SW480 (cell line): ENCODE measurements at regions not wholly inside any gene's neighbourhood (a gene's known extent, or its start where the extent isn't known, plus 50 kb on each side); places are given as distances from the start of the nearest gene placed in this dataset.
"Not testable (repeated sequence)": the region's sequence is repeated elsewhere in the genome, so short reads cannot be mapped to it uniquely, and the experiment has no call there.

ENCODE experiments used
- DNase-seq: peaks from one replicate; pipeline ENCODE4 v3.0.0-alpha.2; 2016; ENCODE audit warnings: low spot score

DNA sequence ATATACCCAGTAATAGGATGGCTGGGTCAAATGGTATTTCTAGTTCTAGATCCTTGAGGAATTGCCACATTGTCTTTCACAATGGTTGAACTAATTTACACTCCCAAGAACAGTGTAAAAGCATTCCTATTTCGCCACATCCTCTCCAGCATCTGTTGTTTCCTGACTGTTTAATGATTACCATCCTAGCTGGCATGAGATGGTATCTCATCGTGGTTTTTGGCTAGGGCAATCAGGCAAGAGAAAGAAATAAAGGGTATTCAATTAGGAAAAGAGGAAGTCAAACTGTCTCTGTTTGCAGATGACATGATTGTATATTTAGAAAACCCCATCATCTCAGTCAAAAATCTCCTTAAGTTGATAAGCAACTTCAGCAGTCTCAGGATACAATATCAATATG is 364.5 kb upstream of the DPYD start:
- not testable (repeated sequence) for DNase-seq

DNA sequence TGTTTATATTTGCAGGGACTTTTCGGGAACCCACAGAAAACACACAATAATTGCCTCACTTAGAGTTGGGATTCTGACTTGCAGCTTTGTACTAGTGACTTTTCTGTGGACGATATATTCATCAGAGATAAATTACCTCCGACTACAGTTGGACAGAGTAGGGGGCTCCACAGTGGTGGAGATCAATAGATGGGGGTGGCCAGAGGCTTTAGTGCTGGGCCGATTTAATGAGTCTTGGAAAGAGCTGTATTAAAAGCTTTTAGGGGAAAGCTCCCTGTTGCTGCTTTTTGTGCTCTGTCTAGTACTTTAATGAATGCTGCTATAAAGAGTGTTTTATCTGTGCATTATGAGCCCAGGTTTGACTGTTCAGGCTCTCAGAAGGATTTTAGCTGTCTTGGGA is 359.2 kb upstream of the DPYD start:
- DNase-seq, result no peak

DNA sequence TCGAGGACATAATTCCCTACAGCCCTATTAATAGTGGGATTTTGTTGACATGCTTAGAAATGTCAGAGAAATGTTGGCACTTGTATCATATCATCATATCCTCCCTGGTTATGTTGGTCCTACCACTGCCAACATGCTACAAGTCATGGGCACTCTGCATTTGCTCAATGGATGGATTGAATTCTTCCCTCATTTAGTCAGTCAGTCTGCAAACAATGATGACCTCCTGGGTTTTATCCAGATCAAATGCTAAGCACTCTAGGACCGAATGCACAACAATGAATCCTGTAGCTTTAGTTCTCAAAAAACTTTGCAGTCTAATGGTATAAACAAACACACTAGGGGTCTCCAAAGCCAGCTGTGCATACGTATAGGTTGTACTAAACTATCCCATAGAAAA is 357.2 kb upstream of the DPYD start:
- no peak for DNase-seq

DNA sequence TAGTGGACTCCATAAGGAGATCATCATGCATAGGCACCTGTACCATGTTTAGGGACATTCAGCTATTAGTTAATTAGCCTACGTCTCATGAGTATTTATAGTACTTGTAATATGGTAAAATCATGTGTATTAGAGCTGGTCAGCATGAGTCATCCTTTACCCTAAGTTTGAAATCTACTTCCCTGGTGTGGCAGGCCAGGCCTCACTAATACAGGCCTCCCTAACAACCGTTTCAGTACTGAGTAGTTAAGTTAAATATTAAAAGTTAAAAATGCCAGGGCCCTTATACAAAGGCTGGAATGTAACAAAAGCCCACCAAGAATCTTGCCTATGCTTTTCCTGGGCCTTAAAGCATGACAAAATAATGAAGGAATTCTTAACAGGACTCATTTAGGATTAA is 356.3 kb upstream of the DPYD start:
- peak; percentile 1 for DNase-seq

DNA sequence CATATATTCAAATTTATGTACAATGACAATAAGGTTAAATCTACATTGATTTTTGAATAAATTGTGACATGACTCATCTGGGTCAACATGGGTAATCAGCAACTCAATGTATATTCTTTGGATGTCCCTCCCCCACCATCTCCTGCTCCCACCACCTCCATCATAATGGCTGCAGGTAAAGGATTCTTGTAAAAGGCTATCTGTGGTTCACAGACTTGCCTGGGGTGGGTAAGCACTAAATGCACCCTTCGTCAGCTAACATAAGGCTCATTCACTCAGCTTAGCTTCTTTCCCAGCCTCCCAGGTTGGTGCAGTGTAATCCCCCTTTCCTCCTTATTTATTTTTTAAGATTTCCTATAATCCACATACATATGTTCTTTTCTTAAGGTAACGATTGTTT is 355.7 kb upstream of the DPYD start:
- no peak for DNase-seq

DNA sequence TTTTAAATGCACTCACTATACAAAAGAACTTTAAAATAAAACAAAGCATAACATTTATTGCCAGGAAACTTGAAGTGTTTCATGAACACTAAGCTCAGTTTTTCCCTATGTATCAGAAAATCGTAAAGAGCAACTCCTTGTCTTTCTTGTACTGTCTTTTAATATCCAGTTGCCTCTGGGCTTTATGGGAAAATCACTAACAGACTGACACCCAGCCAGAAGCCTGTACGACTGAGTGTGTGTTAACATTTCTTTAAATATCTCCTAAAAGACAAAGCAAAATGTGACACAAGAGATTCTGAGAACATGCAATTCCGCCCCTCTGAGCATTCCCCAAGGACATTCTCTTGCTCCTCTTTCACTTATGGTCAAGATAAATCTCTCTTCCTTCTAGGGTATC is 347.5 kb upstream of the DPYD start:
- DNase-seq, result no peak

DNA sequence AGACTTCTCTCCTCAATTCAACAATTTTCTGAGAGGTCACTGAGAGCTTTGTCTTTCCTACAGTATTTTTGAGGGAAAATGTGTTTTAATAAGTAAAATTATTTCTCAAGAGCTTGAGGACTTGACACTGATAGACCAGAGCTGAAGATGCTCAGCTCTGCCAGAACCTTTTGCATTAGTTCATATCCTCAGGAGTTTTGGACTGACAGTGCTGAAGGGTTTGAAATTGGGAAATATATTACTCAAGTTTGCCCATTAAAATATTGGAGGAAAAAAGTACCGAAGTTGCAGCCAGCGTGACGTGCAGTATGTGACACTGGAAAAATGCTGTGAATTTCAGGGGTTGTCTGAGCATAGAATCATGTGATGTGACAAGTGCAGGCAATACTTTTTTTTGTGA is 346.6 kb upstream of the DPYD start:
- DNase-seq, result no peak

DNA sequence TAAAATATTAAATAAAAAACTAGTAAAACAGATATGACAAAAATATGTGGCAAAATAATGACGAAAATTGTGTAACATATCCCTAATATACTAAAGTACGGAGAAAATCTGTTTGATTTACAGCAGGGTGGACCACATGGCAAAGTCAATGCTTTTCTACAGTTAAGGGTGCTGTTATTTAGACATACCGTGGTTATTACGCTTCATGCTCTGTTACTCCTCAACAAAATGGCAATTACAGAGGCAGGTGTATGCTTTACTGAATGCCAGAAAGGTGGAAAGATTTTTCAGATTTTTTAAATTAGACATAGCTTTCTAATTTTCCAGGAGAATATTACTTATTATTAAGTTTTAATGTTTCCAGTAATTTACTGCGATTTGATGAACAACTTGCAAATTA is 343.9 kb upstream of the DPYD start:
- DNase-seq, result no peak

DNA sequence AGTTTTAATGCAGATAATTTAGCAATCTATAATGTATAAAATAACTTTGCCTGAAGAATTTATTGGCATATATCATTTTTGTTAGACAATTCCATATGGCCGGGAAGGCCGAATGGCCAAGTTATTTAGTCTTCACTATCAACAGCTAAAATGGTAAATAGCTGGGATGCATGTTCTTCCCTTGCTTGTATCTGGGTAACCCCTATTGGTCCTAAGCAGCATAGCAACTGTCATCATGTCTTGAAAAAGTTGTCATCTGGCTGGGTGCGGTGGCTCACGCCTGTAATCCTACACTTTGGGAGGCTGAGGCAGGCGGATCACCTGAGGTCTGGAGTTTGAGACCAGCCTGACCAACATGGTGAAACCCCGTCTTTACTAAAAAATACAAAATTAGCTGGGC is 340.0 kb upstream of the DPYD start:
- no peak for DNase-seq

DNA sequence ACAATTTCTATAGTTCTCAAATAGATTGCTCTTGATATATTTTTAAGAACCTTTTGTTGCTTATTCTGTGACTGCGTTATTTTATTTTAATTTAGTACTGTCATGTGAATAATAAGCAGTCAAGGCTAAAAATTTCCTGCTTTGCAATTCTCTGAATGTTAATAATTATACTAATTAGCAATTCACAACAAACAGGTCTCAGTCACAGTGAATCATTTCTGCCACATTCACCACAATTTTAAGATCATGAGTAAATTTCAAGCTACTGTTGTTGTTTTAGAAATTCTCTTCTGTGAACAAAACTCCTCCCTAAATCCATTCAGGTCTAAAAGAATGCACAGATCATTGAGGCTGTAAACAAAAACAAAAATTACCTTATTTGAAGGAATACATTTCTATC is 339.6 kb upstream of the DPYD start:
- no peak for DNase-seq

DNA sequence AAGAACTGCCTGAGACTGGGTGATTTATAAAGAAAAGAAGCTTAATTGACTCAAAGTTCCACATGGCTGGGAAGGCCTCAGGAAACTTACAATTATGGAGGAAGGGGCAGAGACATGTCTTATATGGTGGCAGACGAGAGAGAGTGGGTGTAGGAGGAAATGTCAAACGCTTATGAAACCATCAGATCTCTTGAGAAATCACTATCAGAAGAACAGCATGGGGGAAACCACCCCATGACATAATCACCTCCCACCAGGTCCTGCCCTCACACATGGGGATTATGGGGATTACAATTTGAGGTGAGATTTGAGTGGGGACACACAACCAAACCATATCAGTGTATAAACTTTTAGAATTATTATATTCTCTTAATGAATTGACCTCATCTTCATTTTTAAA is 335.9 kb upstream of the DPYD start:
- no peak for DNase-seq

DNA sequence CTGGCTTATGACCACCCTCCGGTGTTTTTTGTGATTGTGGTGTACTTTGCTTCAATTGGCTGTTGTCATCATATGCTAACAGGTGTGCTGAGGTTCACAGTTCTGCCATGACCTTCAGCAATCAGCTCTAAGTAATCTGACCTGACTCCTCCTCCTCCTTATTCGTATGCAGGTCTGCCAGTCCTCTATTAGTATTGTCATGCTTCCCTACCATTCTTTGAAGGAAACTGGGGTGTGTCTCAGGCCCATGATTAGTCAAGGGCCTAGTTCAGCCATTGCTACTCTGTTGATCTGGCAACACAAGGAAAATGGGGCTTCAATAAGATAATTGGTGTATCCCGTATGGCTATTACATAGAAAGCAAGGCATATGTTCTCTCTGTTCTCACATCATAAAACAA is 332.3 kb upstream of the DPYD start:
- DNase-seq, result no peak

DNA sequence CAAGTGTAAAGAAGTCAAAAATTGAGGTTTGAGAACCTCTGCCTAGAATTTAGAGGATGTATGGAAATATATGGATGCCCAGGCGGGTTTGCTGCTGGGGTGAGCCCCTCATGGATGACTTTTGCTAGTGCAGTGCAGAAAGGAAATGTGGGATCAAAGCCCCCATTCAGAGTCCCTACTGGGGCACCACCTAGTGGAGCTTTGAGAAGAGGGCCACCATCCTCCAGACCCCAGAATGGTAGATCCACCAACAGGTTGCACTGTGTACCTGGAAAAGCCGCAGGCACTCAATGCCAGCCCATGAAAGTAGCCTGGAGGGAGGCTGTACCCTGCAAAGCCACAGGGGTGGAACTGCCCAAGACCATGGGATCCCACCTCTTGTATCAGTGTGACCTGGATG is 330.7 kb upstream of the DPYD start:
- DNase-seq, result no peak

DNA sequence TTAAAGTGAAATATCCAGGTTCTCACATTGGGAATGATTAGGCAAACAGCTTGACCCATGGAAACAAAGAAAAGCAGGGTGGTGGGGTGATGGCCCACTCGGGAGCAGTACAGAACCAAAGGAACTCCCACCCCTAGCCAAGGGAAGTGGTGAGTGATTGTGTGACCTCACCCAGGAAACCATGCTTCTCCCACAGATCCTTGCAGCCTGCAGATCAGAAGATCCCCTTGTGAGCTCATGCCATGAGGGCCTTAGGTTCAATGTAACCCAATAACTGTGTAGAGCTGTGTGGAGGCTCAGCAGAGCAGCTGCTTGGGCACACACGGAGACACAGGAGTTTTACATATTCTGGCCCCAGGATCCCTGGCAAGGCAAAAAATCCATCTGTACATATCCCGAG is 311.8 kb upstream of the DPYD start:
- DNase-seq, result no peak

DNA sequence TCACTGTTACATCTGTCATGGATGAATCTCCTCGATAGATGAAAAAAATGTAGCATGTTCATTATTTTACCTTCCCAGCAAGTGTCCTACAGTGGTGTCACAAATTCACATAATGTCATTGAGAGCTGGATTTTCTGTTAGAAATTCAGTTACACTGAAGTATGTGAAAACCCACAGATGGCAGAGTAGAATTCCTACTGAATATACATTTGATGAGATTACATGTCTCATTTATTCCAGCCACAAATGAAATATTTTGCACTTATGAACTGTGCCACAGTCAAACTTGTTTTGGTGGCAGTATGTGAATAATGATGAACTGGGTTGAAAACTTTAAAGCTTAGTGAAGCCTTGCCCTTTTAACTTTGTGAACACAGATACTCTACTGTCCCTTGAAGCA is 301.9 kb upstream of the DPYD start:
- DNase-seq, result no peak

DNA sequence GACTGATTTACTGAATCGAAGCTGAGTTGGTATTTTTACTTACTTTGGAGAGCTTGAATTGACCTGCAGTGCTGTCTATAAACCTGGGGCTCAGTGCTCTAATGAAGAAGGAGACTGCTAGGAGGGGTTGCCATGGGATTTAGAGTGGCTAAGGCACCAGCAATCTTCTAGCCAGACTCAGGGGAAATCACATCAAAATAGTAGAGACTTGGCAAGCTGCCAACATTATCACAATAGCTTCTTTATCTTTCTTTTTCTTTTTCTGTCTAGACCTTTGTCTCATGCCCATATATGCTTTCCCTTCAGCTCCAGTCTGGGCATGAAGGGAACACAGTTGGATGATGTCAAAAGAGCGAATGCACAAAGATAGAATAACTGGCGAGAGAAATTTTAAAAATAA is 301.1 kb upstream of the DPYD start:
- DNase-seq, result no peak

DNA sequence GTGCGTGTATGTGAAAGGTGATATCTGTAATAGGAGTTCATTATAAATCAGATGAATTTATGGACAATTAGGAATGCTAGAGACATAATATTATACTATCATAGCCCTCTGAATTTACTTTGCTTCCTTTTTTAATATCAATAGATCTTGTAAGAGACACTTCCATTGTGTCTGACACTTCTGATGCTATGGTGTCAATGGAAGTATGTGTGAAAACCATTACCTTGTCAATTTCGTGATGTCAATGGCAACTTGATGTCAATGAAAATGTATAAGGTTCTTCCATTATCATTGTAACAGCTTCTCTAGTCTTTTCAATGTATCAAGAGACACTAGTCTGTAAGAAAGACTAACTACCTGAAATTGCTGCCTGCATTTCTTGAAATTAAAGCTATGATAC is 296.8 kb upstream of the DPYD start:
- DNase-seq, result no peak

DNA sequence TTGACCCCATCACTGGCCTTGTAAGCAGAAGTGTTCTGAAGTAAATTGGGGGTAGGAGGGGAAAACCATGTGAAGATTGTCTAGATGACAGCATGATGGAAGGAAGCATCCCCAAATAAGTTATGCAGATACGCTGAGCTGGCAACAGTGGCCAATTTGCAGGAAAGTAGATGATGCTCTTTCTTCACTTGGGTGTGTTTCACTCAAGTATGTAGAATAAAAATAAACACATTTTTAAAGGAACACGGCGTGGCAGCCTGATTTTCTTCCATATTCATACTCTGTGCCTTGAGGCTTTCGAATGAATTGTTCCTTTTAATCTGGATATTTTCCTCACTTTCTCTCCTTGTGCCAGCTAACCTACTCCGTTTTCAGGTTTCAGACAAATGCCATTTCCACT is 295.5 kb upstream of the DPYD start:
- no peak for DNase-seq

DNA sequence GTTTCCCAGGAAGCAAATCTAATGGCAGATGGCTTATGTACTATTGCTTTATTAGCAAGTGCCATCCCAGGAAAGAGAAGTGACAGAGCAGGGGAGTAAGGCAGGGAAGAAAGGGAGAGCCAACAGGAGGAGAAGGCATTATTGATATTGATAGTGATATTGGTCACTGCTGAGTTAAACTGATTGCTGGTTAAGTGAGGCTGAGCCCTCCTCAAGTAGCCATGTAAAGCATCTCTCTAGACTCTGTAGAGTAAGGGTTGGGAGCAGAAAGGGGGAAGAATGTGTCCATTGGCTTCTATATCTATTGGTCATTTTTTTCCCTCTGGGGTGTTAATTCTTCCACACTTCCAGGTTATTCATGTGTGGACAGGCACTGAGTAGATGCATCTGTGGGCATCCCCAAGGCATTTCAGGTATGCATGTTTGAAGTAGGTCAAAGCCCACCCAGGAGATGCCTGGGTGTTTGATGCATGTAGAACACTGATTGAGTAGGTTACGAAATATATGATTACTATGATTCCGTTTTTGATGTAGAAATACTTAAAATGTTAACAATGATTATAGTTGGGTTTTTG is 290.5 kb upstream of the DPYD start:
- no peak for DNase-seq

DNA sequence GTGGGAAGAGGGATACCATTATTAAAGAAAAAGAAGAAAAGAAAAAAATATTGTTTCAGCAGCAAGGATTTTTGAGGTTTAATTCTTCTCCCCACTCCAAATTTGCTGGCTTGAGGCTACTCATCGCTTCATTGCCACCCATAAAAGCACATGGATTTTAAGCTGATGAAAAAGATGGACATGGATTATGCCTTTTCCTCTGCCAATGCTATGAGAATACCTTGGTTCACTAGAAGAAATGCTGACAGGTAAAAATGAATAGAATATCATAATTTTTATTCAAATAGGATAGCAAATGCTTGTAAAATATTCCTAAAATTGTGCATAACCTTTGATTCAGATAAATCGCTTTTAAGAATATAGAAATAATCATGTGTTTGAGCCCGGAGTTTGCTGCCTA is 289.7 kb upstream of the DPYD start:
- no peak for DNase-seq

DNA sequence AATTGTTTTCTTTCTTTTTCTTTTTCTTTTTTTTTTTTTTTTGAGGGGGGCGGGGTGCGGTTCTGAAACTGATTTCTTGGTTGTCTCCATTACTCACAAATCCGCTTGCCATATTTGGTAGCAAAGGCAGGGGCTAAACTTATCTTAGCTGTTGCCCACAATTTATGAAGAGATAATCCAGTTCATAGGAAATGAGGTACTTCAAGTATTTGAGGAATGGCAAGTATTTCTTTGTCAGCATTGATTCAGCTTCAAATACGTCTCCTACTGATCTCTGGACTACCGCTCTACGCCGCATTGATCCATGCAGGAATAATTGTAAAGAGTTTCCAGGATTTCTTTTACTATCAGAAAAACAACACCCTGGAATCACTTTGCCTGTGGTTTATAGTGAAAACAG is 289.2 kb upstream of the DPYD start:
- peak; percentile 3 for DNase-seq

DNA sequence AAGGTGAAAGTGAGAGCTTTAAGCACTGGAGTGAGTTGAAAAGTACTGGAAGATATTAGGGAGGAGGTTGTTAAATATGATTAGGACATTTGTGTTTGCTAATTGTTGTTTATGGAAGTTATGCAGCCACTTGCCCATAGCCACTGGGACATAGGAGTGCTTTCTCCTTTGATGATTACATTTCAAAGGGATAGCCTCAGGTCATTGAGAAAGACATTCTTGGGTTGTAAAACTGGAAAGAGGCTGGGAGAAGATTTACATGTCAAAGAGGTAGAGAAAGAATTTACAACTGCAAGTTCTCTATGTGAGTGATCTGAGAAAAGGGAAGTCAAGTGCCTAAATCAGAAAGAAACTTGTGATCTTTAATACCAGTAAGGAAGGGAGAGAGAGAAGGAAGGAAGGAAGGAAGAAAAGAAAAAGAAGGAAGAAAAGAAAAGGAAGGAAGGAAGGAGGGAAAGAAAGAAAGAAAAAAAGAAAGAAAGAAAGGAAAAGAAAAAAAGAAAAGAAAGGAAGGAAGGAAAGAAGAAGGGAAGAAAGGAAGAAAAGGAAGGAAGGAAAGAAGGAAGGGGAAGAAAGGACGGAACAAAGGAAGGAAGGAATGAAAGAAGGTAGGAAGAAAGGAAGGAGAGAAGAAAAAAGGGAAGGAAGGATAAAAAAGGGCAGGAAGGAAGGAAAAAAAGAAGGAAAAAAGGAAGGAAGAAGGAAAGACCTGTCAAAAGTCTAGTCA is 284.6 kb upstream of the DPYD start:
- no peak for DNase-seq

DNA sequence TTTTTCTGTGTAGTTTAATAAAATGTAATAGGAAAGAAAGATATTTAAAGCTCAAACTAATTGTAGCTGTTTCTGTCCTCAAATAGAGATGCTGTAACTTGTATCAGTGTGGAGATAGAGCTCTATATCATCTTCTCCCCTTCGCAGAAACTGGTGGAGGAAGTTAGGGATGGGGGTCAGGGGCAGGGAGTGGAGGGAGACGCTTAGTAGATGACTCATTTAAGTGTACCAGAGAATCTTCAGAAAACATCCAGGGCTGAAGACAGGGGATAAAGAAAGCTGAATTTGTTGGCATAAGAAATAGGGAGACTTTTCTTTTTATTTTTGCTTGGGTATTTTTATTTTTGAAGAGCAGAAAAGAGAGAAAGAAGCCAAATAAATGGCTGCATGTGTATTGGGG is 282.6 kb upstream of the DPYD start:
- DNase-seq, result no peak

DNA sequence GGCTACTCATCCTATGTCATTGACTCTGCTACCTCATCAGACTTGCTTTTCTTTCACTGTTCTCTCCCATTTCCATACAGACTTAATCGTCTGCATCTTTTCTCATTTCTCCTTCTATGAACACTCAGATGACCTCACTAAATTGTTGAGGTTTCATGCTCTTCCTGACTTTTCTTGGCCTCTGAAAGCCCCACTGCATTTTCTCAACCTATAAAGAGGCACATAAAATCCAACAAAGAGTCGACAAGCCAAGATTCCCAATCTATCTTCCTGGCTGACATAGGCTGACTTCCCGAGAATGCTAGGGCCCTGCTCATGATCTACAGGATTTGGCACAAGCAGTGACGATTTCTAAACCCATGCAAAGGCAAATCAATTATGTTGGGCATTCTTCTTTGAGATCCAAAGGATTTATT is 280.8 kb upstream of the DPYD start:
- no peak for DNase-seq
